MM.1S (cell line): ENCODE measurements at regions not wholly inside any gene's neighbourhood (a gene's known extent, or its start where the extent isn't known, plus 50 kb on each side); places are given as distances from the start of the nearest gene placed in this dataset.

Experiments
- DNase-seq: peaks from one replicate; pipeline ENCODE4 v3.0.0-alpha.2; 2015
- H2AFZ ChIP-seq: fragments of 300-600 bp; sonication (generic); 2 replicates; pipeline ENCODE4 v1.6.0; 2016; ENCODE audit warnings: antibody characterized with exemption, low read length
- H3F3A ChIP-seq: fragments of 300-600 bp; sonication (generic); 2 replicates; pipeline ENCODE4 v1.6.1; 2016; ENCODE audit warnings: mild to moderate bottlenecking, antibody characterized with exemption, low read length, moderate library complexity, mixed read lengths; ENCODE audit not compliant: insufficient read depth
- H3K27ac ChIP-seq: fragments of 300-600 bp; sonication (generic); 2 replicates; pipeline ENCODE4 v1.5.1; 2016; ENCODE audit warnings: mild to moderate bottlenecking, low read length
- H3K27me3 ChIP-seq: fragments of 300-600 bp; sonication (generic); replicated peaks from 2 replicates; pipeline ENCODE4 v1.6.0; 2016; ENCODE audit warnings: low read length; ENCODE audit not compliant: insufficient read depth
- H3K36me3 ChIP-seq: fragments of 300-600 bp; sonication (generic); replicated peaks from 2 replicates; pipeline ENCODE4 v1.6.1; 2016; ENCODE audit warnings: mild to moderate bottlenecking, low read length, mixed read lengths; ENCODE audit not compliant: insufficient read depth
- H3K4me1 ChIP-seq: fragments of 300-600 bp; sonication (generic); 2 replicates; pipeline ENCODE4 v1.6.1; 2016; ENCODE audit warnings: low read length, mixed read lengths
- H3K4me2 ChIP-seq: fragments of 300-600 bp; sonication (generic); 2 replicates; pipeline ENCODE4 v1.6.0; 2016; ENCODE audit warnings: low read depth, low read length
- H3K4me3 ChIP-seq: fragments of 300-600 bp; sonication (generic); 2 replicates; pipeline ENCODE4 v1.5.1; 2016; ENCODE audit warnings: low read length, mixed read lengths
- H3K79me2 ChIP-seq: fragments of 300-600 bp; sonication (generic); 2 replicates; pipeline ENCODE4 v1.6.1; 2016; ENCODE audit warnings: mixed run types, low read length, mixed read lengths
- H3K9ac ChIP-seq: fragments of 300-600 bp; sonication (generic); 2 replicates; pipeline ENCODE4 v1.6.1; 2016; ENCODE audit warnings: low read length, mixed read lengths
- H3K9me2 ChIP-seq: fragments of 300-600 bp; sonication (generic); replicated peaks from 2 replicates; pipeline ENCODE4 v1.6.1; 2016; ENCODE audit warnings: mild to moderate bottlenecking, low read length, mixed read lengths; ENCODE audit not compliant: insufficient read depth
- H3K9me3 ChIP-seq: fragments of 300-600 bp; sonication (generic); replicated peaks from 2 replicates; pipeline ENCODE4 v1.6.1; 2016; ENCODE audit warnings: mild to moderate bottlenecking, low read length, mixed read lengths; ENCODE audit not compliant: insufficient read depth
- H4K20me1 ChIP-seq: fragments of 300-600 bp; sonication (generic); 2 replicates; pipeline ENCODE4 v1.6.1; 2016; ENCODE audit warnings: mild to moderate bottlenecking, low read length, moderate library complexity, mixed read lengths; ENCODE audit not compliant: insufficient read depth
- CTCF ChIP-seq: fragments of 300-600 bp; sonication (generic); IDR thresholded peaks from 2 replicates; pipeline ENCODE4 v1.5.1; 2016; ENCODE audit warnings: antibody characterized with exemption, low read length, mixed read lengths
- EZH2 ChIP-seq: fragments of 300-600 bp; sonication (generic); optimal IDR thresholded peaks from 2 replicates; pipeline ENCODE3; 2017; ENCODE audit warnings: low read depth, mild to moderate bottlenecking, antibody characterized with exemption, low read length, mixed read lengths
- EZH2phosphoT487 ChIP-seq: fragments of 300-600 bp; sonication (generic); IDR thresholded peaks from 2 replicates; pipeline ENCODE4 v1.6.1; 2018; ENCODE audit warnings: antibody characterized with exemption, low read length

GRCh38 chr9:87319656-87320055, 178.0 kb upstream of the DAPK1 start:
- Histone ChIP-seq H3K9ac (no peak overlapping the region), H3K4me2 (no peak overlapping the region), H4K20me1 (no peaks in the 10 kb centered on the region), H3K79me2 (no peaks in the 10 kb centered on the region), H3K27ac (no peak overlapping the region), H3K4me3 (no peak overlapping the region), H3K36me3 (no peaks in the 10 kb centered on the region), H3K9me3 (no peaks in the 10 kb centered on the region), H3K9me2 (no peaks in the 10 kb centered on the region), H2AFZ (no peak overlapping the region), H3F3A (no peaks in the 10 kb centered on the region), H3K4me1 (no peaks in the 10 kb centered on the region), H3K27me3 (no peaks in the 10 kb centered on the region)
- no peak for TF ChIP-seq EZH2phosphoT487
- no peak for TF ChIP-seq EZH2
- TF ChIP-seq CTCF, result no peak
- no peak for DNase-seq

- DNase-seq, result no peak
- H2AFZ ChIP-seq, result no peak overlapping the region
- no peak overlapping the region for H3K4me2 ChIP-seq
- no peaks in the 10 kb centered on the region for H3K9me2 ChIP-seq
- H3K9ac ChIP-seq, result no peak overlapping the region
- no peaks in the 10 kb centered on the region for H3K4me1 ChIP-seq
- H3K27me3 ChIP-seq, result no peaks in the 10 kb centered on the region
- no peaks in the 10 kb centered on the region for H3K79me2 ChIP-seq
- H3K27ac ChIP-seq, result no peak overlapping the region
- H3K36me3 ChIP-seq, result no peaks in the 10 kb centered on the region
- no peaks in the 10 kb centered on the region for H3F3A ChIP-seq
- TF ChIP-seq EZH2 (no peak), CTCF (no peak), EZH2phosphoT487 (no peak)
- no peaks in the 10 kb centered on the region for H4K20me1 ChIP-seq
- H3K4me3 ChIP-seq, result no peak overlapping the region
- H3K9me3 ChIP-seq, result no peaks in the 10 kb centered on the region
Observed at GRCh38 chr9:87320146-87320884, 177.4 kb upstream of the DAPK1 start.

GRCh38 chr9:87322840-87323635, 174.6 kb upstream of the DAPK1 start:
- TF ChIP-seq EZH2phosphoT487 (no peak), EZH2 (no peak), CTCF (no peak)
- Histone ChIP-seq H3K27ac (no peak overlapping the region), H3K27me3 (no peaks in the 10 kb centered on the region), H3K9ac (no peak overlapping the region), H3K9me2 (no peaks in the 10 kb centered on the region), H3F3A (no peaks in the 10 kb centered on the region), H3K9me3 (no peaks in the 10 kb centered on the region), H4K20me1 (no peaks in the 10 kb centered on the region), H3K79me2 (no peaks in the 10 kb centered on the region), H2AFZ (no peak overlapping the region), H3K4me2 (no peak overlapping the region), H3K4me1 (no peaks in the 10 kb centered on the region), H3K4me3 (no peak overlapping the region), H3K36me3 (no peaks in the 10 kb centered on the region)
- no peak for DNase-seq
